ENCODE measurements at regions not wholly inside any gene's neighbourhood (a gene's known extent, or its start where the extent isn't known, plus 50 kb on each side); places are given as distances from the start of the nearest gene placed in this dataset.

GRCh38 chr16:65200857-65201256 is 79.0 kb upstream of the CDH11 start:
- no peak overlapping the region for H3K23ac ChIP-seq (ENCODE audit: insufficient read length)
- CTCF ChIA-PET (ENCODE audit: partially characterized antibody), result interaction anchor here (0.6 to 1.4 kb wide), 2 partner anchors 11 to 84 kb away, joined by 3 read pairs; no protein-coding TSS in a partner anchor
- H4K8ac ChIP-seq (ENCODE audit: extremely low read depth, insufficient read depth, low read length), result no peak overlapping the region
- H3K4me2 ChIP-seq (ENCODE audit: insufficient read depth in 1 of 2, low read depth in 2 of 2, low read length in 2 of 2), result no peak overlapping the region
- no peaks in the 10 kb centered on the region for H3K23me2 ChIP-seq (ENCODE audit: low read depth, low read length)
- 86% methylated on average over 4 of the region's 5 CpGs; no CpG with 5 or more reads in 1 of the 2 experiments for WGBS, 2 experiments (ENCODE audit: extremely low coverage in 1 of 2, insufficient coverage in 1 of 2, insufficient read length in 1 of 2, insufficient replicate concordance in 2 of 2, low coverage in 1 of 2, low lambda C conversion rate in 2 of 2, missing lambda C conversion rate in 1 of 2)
- H2BK15ac ChIP-seq (ENCODE audit: low read length), result no peak overlapping the region
- DNase-seq (ENCODE audit: low read depth in 1 of 2, low spot score in 2 of 2) (no peak), FAIRE-seq (no peak)
- no peaks in the 10 kb centered on the region for H3K36me3 ChIP-seq (ENCODE audit: control insufficient read depth in 2 of 4, insufficient read depth in 4 of 4, low read length in 3 of 4)
- no peak overlapping the region for H2AK5ac ChIP-seq (ENCODE audit: low read depth, low read length)
- no peak overlapping the region for H3K18ac ChIP-seq (ENCODE audit: extremely low read depth, low read length)
- no peak overlapping the region for H4K5ac ChIP-seq (ENCODE audit: insufficient read length, low read depth, low read length)
- no peak overlapping the region for H3K56ac ChIP-seq (replicated peaks; ENCODE audit: insufficient read length, low read depth, low read length)
- H3K4me3 ChIP-seq (ENCODE audit: extremely low read depth in 1 of 4, insufficient read depth in 2 of 4, low read depth in 3 of 4, low read length in 4 of 4), result no peak overlapping the region
- H2BK120ac ChIP-seq (replicated peaks; ENCODE audit: low read depth, low read length), result no peak overlapping the region
- H2AFZ ChIP-seq (ENCODE audit: low read length), result no peak overlapping the region
- no peaks in the 10 kb centered on the region for H3K79me1 ChIP-seq (ENCODE audit: low read depth, low read length)
- no peaks in the 10 kb centered on the region for H3K4me1 ChIP-seq (replicated peaks in 1 of 4; ENCODE audit: control insufficient read depth in 3 of 4, insufficient read depth in 4 of 4, low read length in 3 of 4)
- no peak overlapping the region for H2BK12ac ChIP-seq (ENCODE audit: low read depth, low read length)
- POLR2A ChIA-PET (ENCODE audit: partially characterized antibody), result interaction anchor here (0.7 kb wide), 1 partner anchor 341 kb away, joined by 3 read pairs; no protein-coding TSS in a partner anchor
- H3K79me2 ChIP-seq (ENCODE audit: control insufficient read depth in 1 of 2, insufficient read depth in 2 of 2, low read length in 2 of 2), result no peaks in the 10 kb centered on the region
- no peaks in the 10 kb centered on the region for H3K27me3 ChIP-seq (replicated peaks in 1 of 4; ENCODE audit: control insufficient read depth in 3 of 4, extremely low read depth in 1 of 4, insufficient read depth in 3 of 4, low read length in 3 of 4)
- no peak overlapping the region for H2BK5ac ChIP-seq (ENCODE audit: low read depth, low read length)
- H3K9me3 ChIP-seq (ENCODE audit: insufficient read depth in 2 of 2, low read depth in 1 of 2, low read length in 1 of 2), result no peaks in the 10 kb centered on the region
- H4K20me1 ChIP-seq (replicated peaks in 1 of 2; ENCODE audit: control insufficient read depth in 1 of 2, insufficient read depth in 2 of 2, low read length in 2 of 2), result no peaks in the 10 kb centered on the region
- no peak overlapping the region for H4K91ac ChIP-seq (replicated peaks; ENCODE audit: insufficient read length, low read length)
- no peak overlapping the region for H3K14ac ChIP-seq (ENCODE audit: insufficient read length)
- H3K4ac ChIP-seq (replicated peaks; ENCODE audit: insufficient read length, low read depth, low read length), result no peak overlapping the region
- H3K9ac ChIP-seq (replicated peaks in 1 of 4; ENCODE audit: extremely low read depth in 1 of 4, low read depth in 3 of 4, low read length in 3 of 4), result no peak overlapping the region
- no peak overlapping the region for H2BK20ac ChIP-seq (ENCODE audit: low read length)
- TF ChIP-seq ASH2L (IDR thresholded peaks at IDR 0.05; ENCODE audit: low read length), result no peak
- no peak for TF ChIP-seq JUN (IDR thresholded peaks at IDR 0.05; ENCODE audit: low read depth, low read length)
- no peak for TF ChIP-seq RAD21 (IDR thresholded peaks at IDR 0.05 in 1 of 2, conservative IDR thresholded peaks at IDR 0.05 in 1 of 2; ENCODE audit: low read depth in 2 of 2, low read length in 2 of 2)
- TF ChIP-seq RXRA (IDR thresholded peaks at IDR 0.05; ENCODE audit: insufficient read depth, low read depth, low read length), result no peak
- TF ChIP-seq KDM1A (IDR thresholded peaks at IDR 0.05; ENCODE audit: borderline replicate concordance, low read length), result no peak
- no peak for TF ChIP-seq SIX5 (IDR thresholded peaks at IDR 0.05; ENCODE audit: low read depth, low read length)
- no peak for TF ChIP-seq TEAD4 (IDR thresholded peaks at IDR 0.05; ENCODE audit: low read depth, low read length)
- no peak for TF ChIP-seq TBP (IDR thresholded peaks at IDR 0.05; ENCODE audit: low read depth, low read length)
- no peak for TF ChIP-seq ZNF274 (IDR thresholded peaks at IDR 0.05; ENCODE audit: borderline replicate concordance, extremely low read depth, low read length)
- no peak overlapping the region for H3K27ac ChIP-seq (ENCODE audit: low read depth, low read length)

Measured in H1 (cell line).